Activated CD4-positive, alpha-beta T cell treated with anti-CD3 and anti-CD28 coated beads, Interleukin-2, Interleukin-4, amounts not matched to agents 100 ng/mL and 50 ng/mL, durations not matched to agents 16 hours and 8 hours (primary cell): ENCODE measurements at regions not wholly inside any gene's neighbourhood (a gene's known extent, or its start where the extent isn't known, plus 50 kb on each side); places are given as distances from the start of the nearest gene placed in this dataset.

Source experiments
- DNase-seq: peaks from one replicate; pipeline ENCODE4 v3.0.0-alpha.2; 2020; ENCODE audit warnings: low spot score

- no peak for DNase-seq
These were observed 505.4 kb downstream of the LRFN5 start for GRCh38 chr14:42112108-42112507.

- DNase-seq = no peak
These were observed 504.7 kb downstream of the LRFN5 start for GRCh38 chr14:42111355-42111754.

- no peak for DNase-seq
These were observed 503.5 kb downstream of the LRFN5 start for GRCh38 chr14:42110167-42110566.

GRCh38 chr14:42095155-42095554, 488.5 kb downstream of the LRFN5 start:
- DNase-seq = no peak

- no peak for DNase-seq
These were observed 483.4 kb downstream of the LRFN5 start for GRCh38 chr14:42090122-42090521.

GRCh38 chr14:42079911-42080310, 473.2 kb downstream of the LRFN5 start:
- DNase-seq = no peak

GRCh38 chr14:42078345-42078744, 471.7 kb downstream of the LRFN5 start:
- no peak for DNase-seq

GRCh38 chr14:42070031-42070430, 463.4 kb downstream of the LRFN5 start:
- DNase-seq = no peak

GRCh38 chr14:42057111-42057510, 450.4 kb downstream of the LRFN5 start:
- DNase-seq = no peak

- DNase-seq = no peak
These were observed 440.9 kb downstream of the LRFN5 start for GRCh38 chr14:42047421-42048055.

- no peak for DNase-seq
These were observed 438.7 kb downstream of the LRFN5 start for GRCh38 chr14:42045383-42045782.

- DNase-seq = no peak
These were observed 421.9 kb downstream of the LRFN5 start for GRCh38 chr14:42028607-42029006.

- no peak for DNase-seq
These were observed 420.6 kb downstream of the LRFN5 start for GRCh38 chr14:42027271-42027670.

GRCh38 chr14:42023452-42023851, 416.8 kb downstream of the LRFN5 start:
- no peak for DNase-seq

- no peak for DNase-seq
These were observed 407.6 kb downstream of the LRFN5 start for GRCh38 chr14:42014301-42014700.

GRCh38 chr14:42013559-42013958, 406.9 kb downstream of the LRFN5 start:
- no peak for DNase-seq

GRCh38 chr14:42013153-42013552, 406.5 kb downstream of the LRFN5 start:
- DNase-seq = no peak

- no peak for DNase-seq
These were observed 404.5 kb downstream of the LRFN5 start for GRCh38 chr14:42011221-42011620.

GRCh38 chr14:42004321-42004720, 397.6 kb downstream of the LRFN5 start:
- no peak for DNase-seq

- DNase-seq = no peak
These were observed 395.5 kb downstream of the LRFN5 start for GRCh38 chr14:42002141-42002540.

- DNase-seq = no peak
These were observed 394.8 kb downstream of the LRFN5 start for GRCh38 chr14:42001431-42001830.

- no peak for DNase-seq
These were observed 393.8 kb downstream of the LRFN5 start for GRCh38 chr14:42000450-42000849.

GRCh38 chr14:41993687-41994086, 387.0 kb downstream of the LRFN5 start:
- DNase-seq = no peak

GRCh38 chr14:41986700-41987099, 380.0 kb downstream of the LRFN5 start:
- DNase-seq = no peak
